ENCODE measurements at regions not wholly inside any gene's neighbourhood (a gene's known extent, or its start where the extent isn't known, plus 50 kb on each side); places are given as distances from the start of the nearest gene placed in this dataset.

GRCh38 chr14:45406942-45407341 lies 153.9 kb upstream of the MIS18BP1 start:
- no peak for TF ChIP-seq CTCF (IDR thresholded peaks at IDR 0.05; ENCODE audit: low read length)
- TF ChIP-seq EZH2 (optimal IDR thresholded peaks at IDR 0.05; ENCODE audit: low read depth, low read length), result no peak
- no peak for TF ChIP-seq EZH2phosphoT487 (IDR thresholded peaks at IDR 0.05; ENCODE audit: low read length)

Measured in MM.1S (cell line).